OCI-LY1 (cell line): ENCODE measurements at regions not wholly inside any gene's neighbourhood (a gene's known extent, or its start where the extent isn't known, plus 50 kb on each side); places are given as distances from the start of the nearest gene placed in this dataset.

Experiments
- H2AFZ ChIP-seq: fragments of 200-600 bp; sonication (generic), shearing (Covaris generic); 2 replicates; pipeline ENCODE4 v1.6.0; 2014; ENCODE audit warnings: antibody characterized with exemption, mild to moderate bottlenecking, low read length
- H3F3A ChIP-seq: fragments of 200-600 bp; sonication (generic), shearing (Covaris generic); 2 replicates; pipeline ENCODE4 v1.6.0; 2014; ENCODE audit warnings: mild to moderate bottlenecking, antibody characterized with exemption, low read length, moderate library complexity; ENCODE audit not compliant: insufficient read depth
- H3K27ac ChIP-seq: fragments of 200-600 bp; sonication (generic); 2 replicates; pipeline ENCODE4 v1.5.1; 2014; ENCODE audit warnings: low read length, mixed run types, mild to moderate bottlenecking, low read depth; ENCODE audit not compliant: poor library complexity, severe bottlenecking
- H3K27me3 ChIP-seq: fragments of 200-600 bp; sonication (generic); 2 replicates; pipeline ENCODE4 v1.6.0; 2014; ENCODE audit warnings: antibody characterized with exemption, mild to moderate bottlenecking, low read length, moderate library complexity; ENCODE audit not compliant: insufficient read depth
- H3K36me3 ChIP-seq: fragments of 200-600 bp; sonication (generic); 2 replicates; pipeline ENCODE4 v1.6.1; 2014; ENCODE audit warnings: mild to moderate bottlenecking, antibody characterized with exemption, low read length, moderate library complexity, mixed read lengths; ENCODE audit not compliant: insufficient read depth
- H3K4me1 ChIP-seq: fragments of 200-600 bp; sonication (generic); 2 replicates; pipeline ENCODE4 v1.5.1; 2014; ENCODE audit warnings: mild to moderate bottlenecking, low read length, moderate library complexity; ENCODE audit not compliant: insufficient read depth, severe bottlenecking
- H3K4me2 ChIP-seq: fragments of 200-600 bp; sonication (generic), shearing (Covaris generic); 2 replicates; pipeline ENCODE4 v1.6.1; 2014; ENCODE audit warnings: low read length
- H3K4me3 ChIP-seq: fragments of 200-600 bp; sonication (generic); 2 replicates; pipeline ENCODE4 v1.5.1; 2014; ENCODE audit warnings: low read length, low read depth, mild to moderate bottlenecking, mixed read lengths; ENCODE audit not compliant: poor library complexity, severe bottlenecking
- H3K79me2 ChIP-seq: fragments of 200-600 bp; shearing (Covaris generic); 2 replicates; pipeline ENCODE4 v1.6.1; 2016; ENCODE audit warnings: mixed run types, low read length, mixed read lengths; ENCODE audit not compliant: insufficient read depth
- H3K9ac ChIP-seq: fragments of 200-600 bp; sonication (generic), shearing (Covaris generic); 2 replicates; pipeline ENCODE4 v1.6.1; 2014; ENCODE audit warnings: mild to moderate bottlenecking, low read length, mixed read lengths
- H3K9me2 ChIP-seq: fragments of 200-600 bp; sonication (generic), shearing (Covaris generic); 2 replicates; pipeline ENCODE4 v1.6.1; 2014; ENCODE audit warnings: low read depth, mild to moderate bottlenecking, low read length, mixed read lengths
- H3K9me3 ChIP-seq: fragments of 200-600 bp; shearing (Covaris generic); 2 replicates; pipeline ENCODE4 v1.6.1; 2014; ENCODE audit warnings: low read length, mixed read lengths
- H4K20me1 ChIP-seq: fragments of 200-600 bp; sonication (generic), shearing (Covaris generic); 2 replicates; pipeline ENCODE4 v1.6.0; 2016; ENCODE audit warnings: mild to moderate bottlenecking, low read length; ENCODE audit not compliant: insufficient read depth
- EZH2 ChIP-seq: fragments of 200-600 bp; sonication (generic), shearing (Covaris generic); IDR thresholded peaks from 2 replicates; pipeline ENCODE4 v1.8.0; 2017; ENCODE audit warnings: borderline replicate concordance, mixed run types, mild to moderate bottlenecking, antibody characterized with exemption, low read length, moderate library complexity, mixed read lengths
- TF ChIP-seq, protein P1 (sequence below): fragments of 200-600 bp; sonication (generic), shearing (Covaris generic); IDR thresholded peaks from 2 replicates; pipeline ENCODE4 v1.5.1; 2017; ENCODE audit warnings: mild to moderate bottlenecking, antibody characterized with exemption, low read length, moderate library complexity, mixed read lengths

DNA sequence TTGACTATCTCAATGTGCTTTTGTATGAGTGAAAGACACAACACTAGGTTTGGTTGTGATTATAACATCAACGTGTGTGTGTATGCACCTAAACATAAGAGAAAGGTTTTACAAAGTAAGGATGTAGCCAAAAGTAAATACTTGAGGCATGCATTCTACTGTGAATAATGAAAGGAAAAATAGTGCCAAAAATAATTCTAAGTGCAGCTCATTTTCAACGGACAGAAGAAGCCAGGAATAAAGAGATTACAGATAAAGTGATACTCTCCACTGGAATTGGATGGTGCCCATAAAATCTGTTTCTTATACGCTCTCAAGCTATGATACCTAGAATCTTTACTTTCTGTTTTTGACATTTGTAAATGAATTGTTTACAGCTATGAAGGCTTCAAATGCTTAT lies 135.0 kb upstream of the TMEM72 start:
- Histone ChIP-seq H3K4me1 (no peaks in the 10 kb centered on the region), H3K9me2 (no peaks in the 10 kb centered on the region), H4K20me1 (no peaks in the 10 kb centered on the region), H2AFZ (no peak overlapping the region), H3K36me3 (no peaks in the 10 kb centered on the region), H3K79me2 (no peaks in the 10 kb centered on the region), H3K9me3 (no peaks in the 10 kb centered on the region), H3K27ac (no peak overlapping the region), H3K4me2 (no peak overlapping the region), H3K9ac (no peak overlapping the region), H3K27me3 (no peaks in the 10 kb centered on the region), H3F3A (no peaks in the 10 kb centered on the region), H3K4me3 (no peak overlapping the region)
- TF ChIP-seq EZH2: no peak
- TF ChIP-seq, protein P1, sequence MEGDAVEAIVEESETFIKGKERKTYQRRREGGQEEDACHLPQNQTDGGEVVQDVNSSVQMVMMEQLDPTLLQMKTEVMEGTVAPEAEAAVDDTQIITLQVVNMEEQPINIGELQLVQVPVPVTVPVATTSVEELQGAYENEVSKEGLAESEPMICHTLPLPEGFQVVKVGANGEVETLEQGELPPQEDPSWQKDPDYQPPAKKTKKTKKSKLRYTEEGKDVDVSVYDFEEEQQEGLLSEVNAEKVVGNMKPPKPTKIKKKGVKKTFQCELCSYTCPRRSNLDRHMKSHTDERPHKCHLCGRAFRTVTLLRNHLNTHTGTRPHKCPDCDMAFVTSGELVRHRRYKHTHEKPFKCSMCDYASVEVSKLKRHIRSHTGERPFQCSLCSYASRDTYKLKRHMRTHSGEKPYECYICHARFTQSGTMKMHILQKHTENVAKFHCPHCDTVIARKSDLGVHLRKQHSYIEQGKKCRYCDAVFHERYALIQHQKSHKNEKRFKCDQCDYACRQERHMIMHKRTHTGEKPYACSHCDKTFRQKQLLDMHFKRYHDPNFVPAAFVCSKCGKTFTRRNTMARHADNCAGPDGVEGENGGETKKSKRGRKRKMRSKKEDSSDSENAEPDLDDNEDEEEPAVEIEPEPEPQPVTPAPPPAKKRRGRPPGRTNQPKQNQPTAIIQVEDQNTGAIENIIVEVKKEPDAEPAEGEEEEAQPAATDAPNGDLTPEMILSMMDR: no peak

DNA sequence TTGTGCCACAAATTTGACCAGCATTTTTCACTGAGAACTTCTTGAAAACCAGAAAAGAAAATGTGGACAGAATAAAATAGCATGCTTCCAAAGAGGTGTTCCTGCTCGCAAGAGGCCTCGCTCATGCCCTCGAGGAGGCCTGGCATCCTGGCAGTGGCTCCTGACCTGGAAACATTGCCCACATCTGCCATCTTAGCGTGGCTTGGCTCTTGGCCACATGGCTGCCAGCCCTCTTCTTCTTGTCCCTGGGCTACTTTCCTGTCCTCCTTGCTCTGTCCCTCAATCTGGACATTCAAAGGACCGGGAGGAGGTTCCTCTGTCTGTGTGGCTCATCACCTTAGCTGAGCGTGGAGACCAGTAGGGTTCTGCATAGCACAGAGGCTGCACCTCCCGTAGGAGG lies 131.6 kb upstream of the TMEM72 start:
- H3K79me2 ChIP-seq: no peaks in the 10 kb centered on the region
- no peaks in the 10 kb centered on the region for H3K9me3 ChIP-seq
- no peak overlapping the region for H3K27ac ChIP-seq

DNA sequence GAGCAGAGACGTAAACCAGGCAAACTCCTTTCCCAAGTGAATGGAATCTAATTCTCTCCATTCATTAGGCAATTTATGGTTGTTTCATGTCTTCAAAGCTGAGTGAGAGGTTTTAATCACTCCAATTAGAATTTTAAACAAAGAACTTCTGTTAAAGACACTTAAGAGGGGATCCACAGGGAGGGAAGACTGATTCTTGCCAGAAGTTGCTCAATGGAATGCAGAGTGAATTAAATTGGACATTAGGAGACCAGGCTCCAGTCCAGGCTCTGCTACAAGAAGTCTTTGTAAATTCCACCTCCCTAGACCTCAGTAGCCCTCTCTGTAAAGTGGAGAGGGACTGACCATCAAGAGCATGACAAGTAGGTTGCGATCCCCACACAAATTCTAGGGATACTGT lies 130.7 kb upstream of the TMEM72 start:
- no peaks in the 10 kb centered on the region for H3K4me1 ChIP-seq
- TF ChIP-seq EZH2: no peak
- no peaks in the 10 kb centered on the region for H3K36me3 ChIP-seq
- no peaks in the 10 kb centered on the region for H3K9me2 ChIP-seq
- no peak overlapping the region for H3K27ac ChIP-seq
- no peaks in the 10 kb centered on the region for H4K20me1 ChIP-seq
- no peaks in the 10 kb centered on the region for H3K79me2 ChIP-seq
- no peak overlapping the region for H3K9ac ChIP-seq
- H2AFZ ChIP-seq: no peak overlapping the region
- H3K27me3 ChIP-seq: no peaks in the 10 kb centered on the region
- no peaks in the 10 kb centered on the region for H3F3A ChIP-seq
- H3K9me3 ChIP-seq: no peaks in the 10 kb centered on the region
- H3K4me2 ChIP-seq: no peak overlapping the region
- H3K4me3 ChIP-seq: no peak overlapping the region

More for the DNA sequence above, 131.6 kb upstream of the TMEM72 start:
- no peak overlapping the region for H3K9ac ChIP-seq
- no peak overlapping the region for H3K4me3 ChIP-seq
- no peaks in the 10 kb centered on the region for H4K20me1 ChIP-seq
- no peaks in the 10 kb centered on the region for H3K4me1 ChIP-seq
- H3K4me2 ChIP-seq: no peak overlapping the region
- TF ChIP-seq, protein P1: no peak
- TF ChIP-seq EZH2: no peak
- H3F3A ChIP-seq: no peaks in the 10 kb centered on the region
- H3K9me2 ChIP-seq: no peaks in the 10 kb centered on the region
- H3K36me3 ChIP-seq: no peaks in the 10 kb centered on the region
- H2AFZ ChIP-seq: no peak overlapping the region
- H3K27me3 ChIP-seq: no peaks in the 10 kb centered on the region

DNA sequence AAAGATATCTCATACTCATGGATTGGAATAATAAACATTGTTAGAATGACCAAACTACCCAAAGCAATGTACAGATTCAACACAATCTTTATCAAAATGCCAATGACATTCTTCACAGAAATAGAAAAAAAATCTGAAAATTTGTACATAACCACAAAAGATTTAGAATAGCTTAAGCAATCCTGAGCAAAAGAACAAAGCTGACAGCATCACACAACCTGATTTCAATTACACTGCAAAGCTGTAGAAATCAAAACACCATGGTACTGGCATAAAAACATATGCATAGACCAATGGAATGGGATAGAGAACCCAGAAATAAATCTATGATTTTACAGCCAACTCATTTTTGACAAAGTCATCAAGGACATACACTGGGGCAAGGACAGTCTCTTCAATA lies 130.0 kb upstream of the TMEM72 start:
- H3K9me2 ChIP-seq: no peaks in the 10 kb centered on the region
- H2AFZ ChIP-seq: no peak overlapping the region
- no peaks in the 10 kb centered on the region for H3K79me2 ChIP-seq
- H3K4me2 ChIP-seq: no peak overlapping the region
- no peaks in the 10 kb centered on the region for H3K4me1 ChIP-seq
- no peaks in the 10 kb centered on the region for H4K20me1 ChIP-seq
- H3K9me3 ChIP-seq: no peaks in the 10 kb centered on the region
- H3K36me3 ChIP-seq: no peaks in the 10 kb centered on the region
- H3K27ac ChIP-seq: no peak overlapping the region
- no peak for TF ChIP-seq EZH2
- TF ChIP-seq, protein P1: no peak
- no peaks in the 10 kb centered on the region for H3F3A ChIP-seq
- no peak overlapping the region for H3K9ac ChIP-seq
- H3K27me3 ChIP-seq: no peaks in the 10 kb centered on the region
- no peak overlapping the region for H3K4me3 ChIP-seq
